Natural killer cell (primary cell): ENCODE measurements at regions not wholly inside any gene's neighbourhood (a gene's known extent, or its start where the extent isn't known, plus 50 kb on each side); places are given as distances from the start of the nearest gene placed in this dataset.

Experiments
- ATAC-seq, 3 donors: fragments of 150-1000 bp in 2 of 3; fragments of 200-7000 bp in 1 of 3; cut with Tn5 transposase; 1 replicate in 1 of 3; 2 replicates in 2 of 3; pipeline ENCODE4 v1.10.0; 2021; ENCODE audit warnings: mild to moderate bottlenecking in 2 of 3, moderate library complexity in 2 of 3
- DNase-seq, 2 donors: peaks; one replicate each; pipeline versions ENCODE4 v3.0.0 to v3.0.0-alpha.2; 2013 to 2021; ENCODE audit warnings: mixed read lengths in 1 of 2
- H3K27ac ChIP-seq: one replicate; pipeline ENCODE4 v1.5.1; 2013; ENCODE audit warnings: mild to moderate bottlenecking, low read length
- H3K27me3 ChIP-seq: one replicate; pipeline ENCODE4 v1.6.1; 2013; ENCODE audit warnings: low read length; ENCODE audit not compliant: control insufficient read depth, insufficient read depth
- H3K36me3 ChIP-seq: one replicate; pipeline ENCODE4 v1.6.1; 2013; ENCODE audit warnings: low read length; ENCODE audit not compliant: control insufficient read depth, insufficient read depth
- H3K4me1 ChIP-seq: one replicate; pipeline ENCODE4 v1.6.1; 2013; ENCODE audit warnings: low read length; ENCODE audit not compliant: control insufficient read depth, insufficient read depth
- H3K4me3 ChIP-seq: one replicate; pipeline ENCODE4 v1.5.1; 2013; ENCODE audit warnings: low read length
- H3K9me3 ChIP-seq: one replicate; pipeline ENCODE4 v1.6.1; 2013; ENCODE audit warnings: low read length; ENCODE audit not compliant: control insufficient read depth, insufficient read depth
- H3K27ac Mint-ChIP-seq, 2 donors: one replicate each; pipeline ENCODE4 v1.8.0; 2022; ENCODE audit warnings: mild to moderate bottlenecking in 2 of 2, mixed read lengths in 2 of 2, moderate library complexity in 1 of 2
- H3K27me3 Mint-ChIP-seq, 2 donors: one replicate each; pipeline ENCODE4 v1.8.0; 2022; ENCODE audit warnings: low read depth in 2 of 2, mixed read lengths in 2 of 2
- H3K36me3 Mint-ChIP-seq: one replicate; pipeline ENCODE4 v1.8.0; 2022; ENCODE audit warnings: mixed read lengths
- H3K4me1 Mint-ChIP-seq, 2 donors: one replicate each; pipeline ENCODE4 v1.8.0; 2022; ENCODE audit warnings: mixed read lengths in 2 of 2
- H3K4me3 Mint-ChIP-seq: one replicate; pipeline ENCODE4 v1.8.0; 2022; ENCODE audit warnings: mild to moderate bottlenecking, moderate library complexity, mixed read lengths
- H3K9me3 Mint-ChIP-seq, 2 donors: one replicate each; pipeline ENCODE4 v1.8.0; 2022; ENCODE audit warnings: mixed read lengths in 2 of 2
- CTCF ChIP-seq: fragments of 200-600 bp; IDR thresholded peaks from one replicate; pipeline ENCODE4 v1.8.0; 2022; ENCODE audit warnings: antibody characterized with exemption
- WGBS: methylation state at CpG from one replicate; pipeline ENCODE4 v1.1.7; 2013; ENCODE audit warnings: missing lambda C conversion rate; ENCODE audit not compliant: insufficient coverage; 5-methylcytosine and 5-hydroxymethylcytosine counted together
- intact Hi-C: fragments of 100-400 bp; cut with micrococcal nuclease; formaldehyde crosslinking; loops from one replicate; pipeline ENCODE4 v1.14.2; 2022

- Histone ChIP-seq H3K4me1 (no peaks in the 10 kb centered on the region), H3K9me3 (no peaks in the 10 kb centered on the region), H3K36me3 (no peaks in the 10 kb centered on the region), H3K4me3 (no peak overlapping the region), H3K27me3 (no peaks in the 10 kb centered on the region), H3K27ac (no peak overlapping the region)
- DNase-seq (no peak), ATAC-seq (no peak)
- intact Hi-C loops = no loop called here
- no peak overlapping the region for H3K4me3 Mint-ChIP-seq
- no peak for TF ChIP-seq CTCF
- no peaks in the 10 kb centered on the region for H3K9me3 Mint-ChIP-seq
- 15% methylated on average over 1 of the region's 2 CpGs for WGBS
- H3K27ac Mint-ChIP-seq = no peak overlapping the region
- peaks cover 8 to 14% of the 10 kb centered on the region in 2 donors for H3K4me1 Mint-ChIP-seq
- no peaks in the 10 kb centered on the region for H3K27me3 Mint-ChIP-seq
- H3K36me3 Mint-ChIP-seq = no peaks in the 10 kb centered on the region
Observed at GRCh38 chr12:89992668-89993451, 284.2 kb upstream of the ATP2B1 start.

GRCh38 chr12:89991807-89992590 is 283.4 kb upstream of the ATP2B1 start:
- Mint-ChIP-seq H3K27ac (no peak overlapping the region), H3K4me1 (peaks cover 8 to 14% of the 10 kb centered on the region in 2 donors), H3K27me3 (no peaks in the 10 kb centered on the region), H3K4me3 (no peak overlapping the region), H3K36me3 (no peaks in the 10 kb centered on the region), H3K9me3 (no peaks in the 10 kb centered on the region)
- ATAC-seq (no peak), DNase-seq (no peak)
- intact Hi-C loops = no loop called here
- Histone ChIP-seq H3K36me3 (no peaks in the 10 kb centered on the region), H3K27me3 (no peaks in the 10 kb centered on the region), H3K4me1 (no peaks in the 10 kb centered on the region), H3K9me3 (no peaks in the 10 kb centered on the region), H3K4me3 (no peak overlapping the region), H3K27ac (no peak overlapping the region)
- no peak for TF ChIP-seq CTCF
- WGBS = 93% methylated on average over 4 of the region's 6 CpGs

GRCh38 chr12:89988188-89988915 is 279.7 kb upstream of the ATP2B1 start:
- H3K9me3 ChIP-seq = no peaks in the 10 kb centered on the region
- H3K27me3 Mint-ChIP-seq = no peaks in the 10 kb centered on the region
- no peak for TF ChIP-seq CTCF
- WGBS = 92% methylated on average over 5 of the region's 5 CpGs
- no peak overlapping the region for H3K27ac Mint-ChIP-seq
- no peaks in the 10 kb centered on the region for H3K36me3 ChIP-seq
- H3K4me3 ChIP-seq = no peak overlapping the region
- H3K27me3 ChIP-seq = no peaks in the 10 kb centered on the region
- H3K27ac ChIP-seq = no peak overlapping the region
- ATAC-seq (no peak), DNase-seq (no peak)
- H3K36me3 Mint-ChIP-seq = no peaks in the 10 kb centered on the region
- intact Hi-C loops = no loop called here
- H3K4me1 Mint-ChIP-seq = peaks cover 8 to 14% of the 10 kb centered on the region in 2 donors
- H3K4me1 ChIP-seq = no peaks in the 10 kb centered on the region
- no peak overlapping the region for H3K4me3 Mint-ChIP-seq
- no peaks in the 10 kb centered on the region for H3K9me3 Mint-ChIP-seq
